Panc1 (cell line): ENCODE measurements at regions not wholly inside any gene's neighbourhood (a gene's known extent, or its start where the extent isn't known, plus 50 kb on each side); places are given as distances from the start of the nearest gene placed in this dataset.
A peak's percentile ranks its signal among the peaks of the same experiment; 100 is the strongest.
"Not testable (repeated sequence)": the region's sequence is repeated elsewhere in the genome, so short reads cannot be mapped to it uniquely, and the experiment has no call there.

Experiments
- ATAC-seq: fragments of 200-7000 bp; cut with Tn5 transposase; 2 replicates; pipeline ENCODE4 v1.9.1; 2020; ENCODE audit warnings: mild to moderate bottlenecking, moderate library complexity
- BruUV-seq: library from RNA; stranded (reverse); fragments of 400-500 nt; replicated peaks from 2 replicates; lab custom pipeline; 2021; lab: Mats Ljungman, UMichigan
- CTCF ChIA-PET: fragments of 300-600 bp; sonication (Branson Sonifier 250); formaldehyde crosslinking; loops from one replicate; lab custom pipeline; 2022; ENCODE audit warnings: antibody characterized with exemption; lab: Charles Lee
- POLR2A ChIA-PET: fragments of 300-600 bp; sonication (Branson Sonifier 250); formaldehyde crosslinking; loops from one replicate; lab custom pipeline; 2022; ENCODE audit warnings: antibody characterized with exemption; lab: Charles Lee
- DNase-seq: peaks from one replicate; pipeline ENCODE4 v3.0.0-alpha.2; 2010; ENCODE audit warnings: low read depth, low spot score
- H3K27ac ChIP-seq: 2 replicates; pipeline ENCODE4 v1.5.1; 2011; ENCODE audit warnings: mild to moderate bottlenecking, low read length, inconsistent platforms
- H3K27me3 ChIP-seq: fragments of 200-500 bp; sonication (Bioruptor generic); 2 replicates; pipeline ENCODE4 v1.6.0; 2014; ENCODE audit warnings: low read length, inconsistent platforms; ENCODE audit not compliant: control insufficient read depth, insufficient read depth
- H3K36me3 ChIP-seq: fragments of 200-500 bp; sonication (Bioruptor generic); 2 replicates; pipeline ENCODE4 v1.5.1; 2014; ENCODE audit warnings: inconsistent platforms, mild to moderate bottlenecking, low read length, moderate library complexity; ENCODE audit not compliant: control insufficient read depth, insufficient read depth
- H3K4me1 ChIP-seq: 2 replicates; pipeline ENCODE4 v1.5.1; 2011; ENCODE audit warnings: inconsistent platforms, mild to moderate bottlenecking, low read length, moderate library complexity; ENCODE audit not compliant: control insufficient read depth, insufficient read depth
- H3K4me3 ChIP-seq, 2 experiments: 2 replicates each; pipeline ENCODE4 v1.5.1; 2011 to 2012; ENCODE audit warnings: low read depth in 2 of 2, low read length in 2 of 2, mild to moderate bottlenecking in 2 of 2, inconsistent platforms in 1 of 2, moderate library complexity in 1 of 2
- H3K9me3 ChIP-seq: fragments of 200-500 bp; sonication (Bioruptor generic); 2 replicates; pipeline ENCODE4 v1.5.1; 2014; ENCODE audit warnings: low read depth, mild to moderate bottlenecking, inconsistent platforms, low read length, moderate library complexity; ENCODE audit not compliant: control insufficient read depth, insufficient read depth
- CTCF ChIP-seq: fragments of 450-650 bp; IDR thresholded peaks from 2 replicates; pipeline ENCODE4 v1.5.1; 2017; ENCODE audit warnings: mild to moderate bottlenecking
- POLR2AphosphoS5 ChIP-seq: IDR thresholded peaks from 2 replicates; pipeline ENCODE4 v1.6.1; 2012; ENCODE audit warnings: mild to moderate bottlenecking, low read depth, low read length, moderate library complexity
- REST ChIP-seq, 2 experiments: IDR thresholded peaks; 2 replicates each; pipeline ENCODE4 v1.6.1; 2011 to 2012; ENCODE audit warnings: low read depth in 2 of 2, control low read depth in 1 of 2, low read length in 1 of 2, mild to moderate bottlenecking in 1 of 2, moderate library complexity in 1 of 2; ENCODE audit not compliant: insufficient read depth in 1 of 2
- SIN3A ChIP-seq: IDR thresholded peaks from 2 replicates; pipeline ENCODE4 v1.6.1; 2012; ENCODE audit warnings: low read depth, mild to moderate bottlenecking, low read length, moderate library complexity, borderline replicate concordance; ENCODE audit not compliant: insufficient read depth
- TCF7L2 ChIP-seq: IDR thresholded peaks from 2 replicates; pipeline ENCODE4 v1.6.1; 2011; ENCODE audit warnings: mild to moderate bottlenecking, low read depth, low read length, inconsistent platforms
- in situ Hi-C: cut with HindIII; loops from 2 replicates; pipeline ENCODE4 v1.10.0; 2016; ENCODE audit warnings: low sequenced_read_pairs, low pct_unique_long_range_greater_than_20kb
- intact Hi-C: fragments of 100-400 bp; cut with micrococcal nuclease; formaldehyde crosslinking; loops from one replicate; pipeline ENCODE4 v1.10.0; 2022; ENCODE audit not compliant: unreplicated experiment

GRCh38 chr16:13733561-13733960, 186.4 kb upstream of the ERCC4 start:
- intact Hi-C loops (no loop called here), in situ Hi-C loops (no loop called here)
- Histone ChIP-seq H3K9me3 (peaks cover 2% of the 10 kb centered on the region; the same call in 1 of the 2 replicates), H3K27ac (no peak overlapping the region), H3K36me3 (no peaks in the 10 kb centered on the region), H3K4me3 (no peak overlapping the region), H3K4me1 (no peaks in the 10 kb centered on the region), H3K27me3 (peaks cover 17% of the 10 kb centered on the region)
- POLR2A ChIA-PET = no interaction called here
- TF ChIP-seq SIN3A = no peak
- no peak for TF ChIP-seq CTCF
- TF ChIP-seq TCF7L2 = no peak
- no peak for TF ChIP-seq REST (IDR thresholded peaks at IDR 0.05; ENCODE audit: insufficient read depth in 1 of 2, low read depth in 2 of 2, low read length in 1 of 2)
- TF ChIP-seq POLR2AphosphoS5 = no peak
- BruUV-seq = no TSS peak
- ATAC-seq (no peak), DNase-seq (no peak)
- CTCF ChIA-PET = no interaction called here

- BruUV-seq, in situ Hi-C loops, H3K4me1 ChIP-seq, H3K9me3 ChIP-seq, H3K36me3 ChIP-seq, ATAC-seq, H3K27ac ChIP-seq, H3K4me3 ChIP-seq, POLR2A ChIA-PET, DNase-seq: not testable (repeated sequence)
- CTCF ChIA-PET = interaction anchor here (1.4 kb wide), 1 partner anchor 135 kb away, joined by 4 read pairs; no protein-coding TSS in a partner anchor
- intact Hi-C loops = loop anchor here (5.0 kb wide), 1 partner anchor 133 kb away; no protein-coding TSS in a partner anchor
- TF ChIP-seq CTCF = peak; percentile 63
- H3K27me3 ChIP-seq = peaks cover 13% of the 10 kb centered on the region
These were observed 180.2 kb upstream of the ERCC4 start for GRCh38 chr16:13739621-13740373.
